HG03457 (cell line): ENCODE measurements at regions not wholly inside any gene's neighbourhood (a gene's known extent, or its start where the extent isn't known, plus 50 kb on each side); places are given as distances from the start of the nearest gene placed in this dataset.
"Not testable (repeated sequence)": the region's sequence is repeated elsewhere in the genome, so short reads cannot be mapped to it uniquely, and the experiment has no call there.

Source experiments
- ATAC-seq: cut with Tn5 transposase; IDR thresholded peaks from one replicate; pipeline ENCODE4 v1.9.1; 2021; ENCODE audit warnings: moderate number of reproducible peaks; ENCODE audit not compliant: unreplicated experiment

DNA sequence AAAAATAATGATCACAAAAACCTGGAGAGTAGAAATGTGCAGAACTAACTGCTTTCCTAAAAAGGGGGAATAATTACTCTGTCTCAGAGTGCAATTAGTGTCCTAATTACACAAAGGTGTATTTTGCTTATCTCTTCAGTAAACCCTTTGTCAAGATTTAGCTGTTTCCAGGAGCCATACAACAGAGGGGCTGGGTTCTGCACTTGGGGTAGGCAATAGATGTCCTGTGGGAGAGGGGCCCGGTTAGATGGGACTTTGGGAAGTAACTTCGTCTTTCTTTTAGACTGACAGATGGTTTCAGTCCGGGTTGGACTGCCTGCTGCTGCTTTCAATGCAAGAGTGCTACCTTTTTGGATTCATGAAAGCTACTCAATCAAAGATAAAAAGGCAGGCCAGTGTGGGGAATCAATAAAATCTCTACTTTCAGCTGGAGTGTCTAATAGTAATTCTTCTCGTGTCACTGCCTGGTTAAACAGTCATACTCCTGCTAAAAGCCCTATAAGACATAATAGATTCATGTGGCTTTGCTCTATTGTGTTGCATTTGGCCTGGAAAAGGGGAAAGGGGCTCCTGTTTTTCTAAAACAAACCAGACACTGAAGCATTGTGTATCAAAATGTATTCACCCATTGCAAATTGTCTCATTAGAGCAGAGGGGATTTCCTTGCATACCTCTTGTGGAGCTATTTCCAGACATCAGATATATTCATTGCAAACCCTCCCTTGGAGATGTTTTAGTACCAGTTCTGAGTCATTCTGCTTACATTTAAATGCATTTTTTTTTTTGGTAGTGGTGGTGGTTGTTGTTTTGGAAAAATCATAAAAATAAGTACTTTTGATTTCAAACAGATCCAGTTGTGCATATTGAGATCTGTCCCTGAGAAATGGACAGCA lies 83.3 kb upstream of the PCDH8 start:
- ATAC-seq: no peak

DNA sequence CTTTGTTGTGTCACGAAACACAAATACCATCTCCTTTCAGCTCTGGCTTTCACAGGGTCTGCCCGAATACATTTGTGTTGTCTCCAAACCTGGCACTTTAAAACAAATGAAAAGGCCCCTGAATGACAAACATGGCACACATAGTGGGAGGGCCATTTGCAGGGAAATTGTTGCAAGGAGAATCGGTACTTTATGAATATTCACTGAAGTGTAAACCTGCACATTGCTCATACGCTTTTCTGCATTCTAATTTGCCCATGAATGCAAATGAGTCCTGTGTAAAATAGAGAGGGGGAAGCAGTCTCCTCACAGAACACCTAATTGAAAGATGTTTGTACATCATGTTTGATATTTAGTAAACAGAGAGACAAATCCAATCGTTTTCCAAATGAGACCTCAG lies 82.7 kb upstream of the PCDH8 start:
- no peak for ATAC-seq

DNA sequence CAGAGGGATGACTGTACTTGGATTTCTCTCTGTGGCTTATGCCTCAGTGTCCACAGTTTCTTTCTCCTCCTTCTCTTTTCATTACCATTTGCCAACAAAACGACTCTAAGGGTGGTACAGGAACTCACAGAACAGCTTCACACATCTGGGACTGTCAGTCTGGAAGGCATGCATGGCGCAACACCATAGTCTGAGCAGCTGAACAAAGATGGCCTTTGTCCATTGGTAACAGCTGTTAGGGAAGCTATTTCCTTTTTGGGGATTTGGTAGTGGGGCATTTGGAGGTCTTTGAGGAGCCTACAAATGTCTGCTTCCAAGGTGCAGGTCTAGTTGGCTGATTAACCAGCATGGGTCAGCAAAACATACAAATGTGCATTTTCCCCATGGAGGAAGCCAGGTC lies 81.4 kb upstream of the PCDH8 start:
- ATAC-seq: no peak

DNA sequence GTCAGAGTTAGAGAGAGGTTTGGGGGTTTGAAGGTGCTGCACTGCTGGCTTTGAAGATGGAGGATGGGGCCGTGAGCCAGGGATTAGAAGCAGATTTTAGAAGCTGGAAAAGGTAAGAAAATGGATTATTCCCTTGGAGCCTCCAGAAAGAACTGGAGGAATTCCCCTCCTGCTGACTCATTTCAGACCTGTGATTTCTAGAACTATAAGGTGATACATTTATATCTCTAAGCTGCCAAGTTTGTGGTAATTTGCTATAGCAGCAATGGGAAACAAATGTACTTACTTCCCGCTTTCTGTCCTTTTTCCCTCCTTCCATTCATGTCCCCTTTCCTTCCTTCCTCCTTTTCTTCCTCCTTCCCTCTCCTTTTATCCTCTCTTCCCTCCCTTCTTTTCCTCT lies 78.5 kb upstream of the PCDH8 start:
- ATAC-seq: no peak

DNA sequence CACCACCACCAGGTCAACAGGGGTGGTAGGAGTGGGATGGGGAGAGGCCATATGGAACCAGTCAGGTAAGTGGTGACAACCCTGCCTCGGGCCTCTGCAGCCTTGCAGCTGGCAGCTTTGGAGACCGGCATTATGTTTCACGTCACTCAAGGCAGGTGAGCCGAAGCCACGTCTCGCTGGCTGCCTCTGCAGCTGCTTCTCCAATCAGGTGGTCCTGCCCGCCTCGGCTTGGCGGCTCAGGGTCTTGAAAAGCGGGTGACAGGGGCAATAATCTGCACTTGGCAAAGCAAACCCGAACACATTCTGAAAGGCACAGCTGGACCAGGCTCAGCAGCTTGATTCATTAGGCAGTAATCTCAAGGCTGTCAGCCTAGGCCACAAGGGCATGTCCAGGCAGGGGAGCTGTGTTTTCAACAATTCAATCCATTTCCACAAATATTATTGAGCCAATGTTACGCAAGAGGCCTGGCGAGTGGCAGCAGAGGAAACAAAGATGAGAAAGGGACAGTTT lies 77.4 kb upstream of the PCDH8 start:
- no peak for ATAC-seq

DNA sequence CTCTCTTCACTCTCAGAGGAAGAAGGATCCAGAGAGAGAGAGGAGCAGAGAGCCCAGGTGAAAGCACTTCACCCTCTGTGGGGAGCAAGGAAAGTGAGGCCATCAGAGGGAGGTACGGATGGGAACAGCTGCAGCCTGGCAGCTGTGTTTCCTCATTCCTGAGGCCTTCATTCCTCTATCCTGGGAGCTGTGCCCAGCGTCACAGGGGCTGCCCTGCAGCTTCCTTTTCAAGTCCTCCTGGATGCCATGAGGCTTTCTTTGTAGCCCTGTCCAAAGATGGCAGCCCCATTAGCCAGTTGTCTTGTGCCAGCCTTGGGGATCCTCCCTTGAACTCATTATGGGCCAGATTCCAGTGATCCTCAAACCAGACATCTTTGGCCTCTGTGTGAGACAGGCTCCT lies 76.8 kb upstream of the PCDH8 start:
- ATAC-seq: no peak

DNA sequence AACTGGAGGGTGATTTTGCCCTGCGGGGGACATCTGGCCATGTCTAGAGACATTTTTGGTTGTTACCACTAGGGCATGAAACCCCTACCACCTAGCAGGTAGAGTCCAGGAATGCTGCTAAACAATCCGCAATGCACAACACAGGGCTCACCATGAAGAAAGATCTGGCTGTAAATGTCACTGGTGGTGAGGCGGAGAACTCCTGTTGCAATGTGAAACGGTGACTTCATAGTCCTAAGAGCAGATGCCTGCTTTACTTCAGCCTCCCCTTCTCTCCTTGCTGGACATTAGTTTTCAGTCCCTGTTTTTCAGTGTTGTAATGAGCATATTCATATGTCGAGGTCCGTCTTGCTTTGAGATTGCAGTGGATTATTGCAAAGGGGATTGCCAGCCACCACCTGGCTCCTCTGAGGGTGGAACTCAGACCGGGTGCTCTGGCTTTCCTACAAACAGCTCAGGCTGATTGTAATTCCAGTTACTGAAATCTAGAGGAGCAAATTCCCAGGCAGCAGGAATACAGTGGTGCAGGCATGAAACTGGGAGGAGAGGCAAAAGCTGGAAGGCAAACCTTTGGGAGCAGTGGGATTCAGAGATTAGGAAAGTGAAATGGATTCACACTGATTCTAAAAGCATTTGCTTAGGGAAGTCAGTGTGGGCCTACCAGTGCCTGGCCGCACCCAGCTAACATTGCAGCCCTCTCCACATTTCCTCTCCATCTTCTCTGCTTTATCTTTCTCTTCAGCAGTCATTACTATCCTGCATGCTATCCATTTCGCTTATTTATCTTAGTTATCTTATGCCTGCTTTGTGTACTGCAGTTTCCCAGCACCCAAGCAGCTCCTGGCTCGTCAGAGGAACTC lies 76.1 kb upstream of the PCDH8 start:
- no peak for ATAC-seq

DNA sequence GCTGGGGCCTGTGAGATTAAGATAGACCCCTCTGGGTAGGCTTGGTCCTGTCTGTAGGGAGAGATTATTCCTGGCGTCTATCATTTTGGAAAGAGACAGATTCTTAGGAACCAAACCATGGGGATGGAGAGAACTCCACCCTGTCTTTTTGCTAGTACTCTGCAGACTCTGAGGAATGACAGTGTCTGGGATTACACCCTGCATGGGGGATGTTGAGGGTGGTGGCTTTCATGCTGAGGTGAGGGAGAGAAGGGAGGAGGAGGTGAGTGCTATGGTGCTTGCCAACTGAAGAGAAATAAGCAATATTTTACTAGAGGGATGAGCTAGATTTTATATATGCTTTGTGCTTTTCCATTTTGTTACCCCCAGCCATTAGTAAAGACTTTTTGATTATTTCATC lies 74.5 kb upstream of the PCDH8 start:
- ATAC-seq: no peak

DNA sequence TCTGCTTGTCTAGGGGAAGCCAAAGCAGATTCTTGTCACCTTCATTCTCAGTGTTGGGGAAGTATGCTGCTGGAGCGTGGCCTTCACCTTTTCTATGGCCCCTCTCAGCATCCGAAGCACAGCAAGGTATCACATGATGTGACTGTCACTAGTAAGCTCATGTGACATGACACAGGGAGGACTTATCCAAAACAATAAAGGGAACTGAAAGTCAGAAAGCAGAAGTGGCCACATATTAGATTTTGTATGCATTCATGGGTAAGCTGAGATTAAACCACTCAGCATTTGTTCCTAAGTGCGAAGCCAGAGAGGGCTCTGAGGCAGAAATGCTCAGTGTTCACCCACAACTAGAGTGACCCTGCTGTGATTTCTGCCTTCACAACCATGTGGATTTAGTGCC lies 72.8 kb upstream of the PCDH8 start:
- peak; percentile 94 for ATAC-seq

DNA sequence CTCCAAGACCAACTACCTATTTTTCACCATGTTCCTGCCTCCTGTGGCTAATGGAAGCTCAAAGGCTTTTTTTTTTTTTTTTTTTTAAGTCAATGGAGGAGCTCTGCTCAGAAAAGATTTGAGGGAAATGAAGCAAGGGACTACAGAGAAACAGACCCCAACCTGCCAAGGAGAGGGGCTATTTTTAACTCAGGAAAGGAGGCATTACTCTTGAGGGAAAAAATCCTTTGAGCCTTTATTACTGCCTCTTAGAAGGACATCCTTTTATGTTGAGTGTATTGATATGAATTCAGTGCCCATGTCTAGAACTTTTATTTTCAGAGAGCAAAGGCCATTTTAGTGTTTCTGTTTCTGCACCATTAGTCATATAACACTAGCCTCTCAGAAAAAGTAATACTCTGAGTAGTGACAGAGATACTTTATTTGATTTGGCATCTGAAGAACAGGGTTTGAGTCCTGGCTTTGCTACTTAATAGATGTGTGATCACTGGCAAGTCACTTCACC lies 68.1 kb upstream of the PCDH8 start:
- no peak for ATAC-seq

DNA sequence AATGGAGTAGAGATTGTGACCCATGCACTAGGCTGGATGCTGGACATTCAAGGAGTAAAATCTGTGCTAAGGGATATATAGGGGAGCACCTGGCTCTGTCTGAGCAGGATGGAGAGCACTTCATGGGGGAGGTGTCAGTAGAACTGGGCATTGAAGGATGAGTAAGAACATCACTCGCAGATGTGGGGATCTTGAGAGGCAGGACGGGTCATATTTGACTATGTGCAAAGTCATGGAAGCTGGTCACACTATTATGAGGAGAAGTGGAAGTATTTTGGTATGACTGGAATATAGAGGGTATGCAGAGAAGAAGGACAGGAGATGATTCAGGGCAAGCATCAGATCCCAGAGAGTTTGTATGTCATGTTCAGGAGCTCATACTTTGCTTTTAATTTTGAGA lies 62.9 kb upstream of the PCDH8 start:
- ATAC-seq: no peak

DNA sequence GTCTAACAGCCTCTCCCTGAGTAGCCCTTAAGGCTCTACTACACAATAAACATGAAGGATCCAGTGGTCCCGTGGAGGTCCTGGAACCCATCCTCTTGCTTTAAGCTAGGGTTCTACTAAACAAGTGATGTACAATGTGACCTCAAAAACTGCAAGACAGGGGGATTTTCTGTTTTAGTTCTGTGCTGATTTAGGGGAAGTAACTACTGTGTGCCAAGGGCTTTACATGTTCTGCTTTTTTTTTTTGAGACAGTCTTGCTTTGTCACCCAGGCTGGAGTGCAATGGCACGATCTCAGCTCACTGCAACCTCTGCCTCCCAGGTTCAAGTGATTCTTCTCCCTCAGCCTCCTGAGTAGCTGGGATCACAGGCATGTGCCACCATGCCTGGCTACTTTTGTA lies 61.9 kb upstream of the PCDH8 start:
- ATAC-seq: not testable (repeated sequence)

DNA sequence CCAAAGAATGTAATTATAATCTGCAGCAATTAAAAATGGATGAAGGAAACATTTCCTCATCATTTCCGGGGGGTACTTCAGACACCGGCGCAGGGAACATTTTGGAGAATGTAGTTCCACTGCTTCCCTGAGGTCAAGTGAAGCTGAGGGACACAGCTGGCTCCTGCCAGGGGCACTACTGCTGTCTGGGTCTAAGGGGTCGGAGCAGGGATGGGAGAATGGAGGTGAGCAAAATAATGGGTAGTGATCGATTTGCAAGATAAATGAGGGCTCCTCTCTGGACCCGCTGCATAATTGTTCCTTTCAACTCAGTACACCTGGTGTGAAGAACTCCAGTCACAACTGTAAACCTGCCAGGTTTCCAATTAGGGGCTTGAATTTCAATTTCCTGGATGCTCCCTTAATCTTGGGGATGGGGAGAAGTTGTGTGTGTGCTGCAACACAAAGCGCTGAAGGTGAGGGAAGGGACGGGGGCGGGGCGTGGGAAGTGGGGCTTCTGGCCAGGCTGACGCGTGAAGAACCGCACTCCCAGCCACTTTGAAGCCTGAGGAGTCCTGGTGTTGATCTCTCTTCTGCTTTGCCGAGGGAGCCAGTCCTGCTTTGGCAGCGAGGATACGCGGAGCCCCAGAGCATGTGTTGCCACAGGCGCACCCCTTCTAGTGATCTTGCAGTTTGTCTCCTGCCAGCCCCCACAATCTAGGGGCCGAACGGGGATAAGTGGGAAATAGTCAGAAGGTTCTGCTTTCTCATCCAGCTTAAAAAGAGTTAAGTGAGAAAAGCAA lies 57.9 kb upstream of the PCDH8 start:
- no peak for ATAC-seq

DNA sequence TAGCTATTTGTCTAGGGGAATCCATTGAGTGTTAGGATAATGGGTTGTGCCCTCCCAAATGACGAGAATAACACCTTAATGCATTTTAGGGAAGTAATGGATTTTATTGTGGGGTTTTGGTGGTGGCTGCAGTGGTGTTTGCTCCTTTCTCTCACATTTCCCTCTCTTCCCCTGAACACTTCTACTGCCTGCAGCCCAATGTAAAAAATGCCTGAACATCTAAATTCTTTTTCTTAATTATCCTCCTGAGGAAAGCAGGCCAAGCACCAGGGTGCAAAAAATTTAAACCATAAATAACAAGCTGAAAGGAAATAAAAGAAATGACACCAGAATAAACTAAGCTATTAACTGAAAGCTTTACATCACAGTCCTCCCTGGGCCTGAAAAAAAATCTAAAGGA lies 57.3 kb upstream of the PCDH8 start:
- ATAC-seq: no peak

DNA sequence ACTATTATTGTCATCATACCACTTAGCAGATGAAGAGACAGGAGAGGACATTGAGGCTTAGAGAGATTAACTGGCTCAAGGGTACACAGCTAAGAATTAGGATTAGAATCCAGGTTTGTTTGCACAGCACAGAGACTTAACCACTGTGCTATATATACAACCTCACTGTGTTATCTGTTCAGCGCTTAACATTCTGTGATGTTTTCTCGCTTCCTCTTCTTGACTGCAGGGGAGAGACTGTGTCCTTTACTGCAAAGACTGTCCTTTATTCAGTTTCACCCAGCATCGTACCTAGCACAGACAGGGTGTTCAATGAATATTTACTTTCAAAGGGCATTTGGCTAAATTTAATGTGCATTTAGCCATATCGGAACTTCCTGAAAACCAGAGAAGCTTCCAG lies 54.9 kb upstream of the PCDH8 start:
- no peak for ATAC-seq

DNA sequence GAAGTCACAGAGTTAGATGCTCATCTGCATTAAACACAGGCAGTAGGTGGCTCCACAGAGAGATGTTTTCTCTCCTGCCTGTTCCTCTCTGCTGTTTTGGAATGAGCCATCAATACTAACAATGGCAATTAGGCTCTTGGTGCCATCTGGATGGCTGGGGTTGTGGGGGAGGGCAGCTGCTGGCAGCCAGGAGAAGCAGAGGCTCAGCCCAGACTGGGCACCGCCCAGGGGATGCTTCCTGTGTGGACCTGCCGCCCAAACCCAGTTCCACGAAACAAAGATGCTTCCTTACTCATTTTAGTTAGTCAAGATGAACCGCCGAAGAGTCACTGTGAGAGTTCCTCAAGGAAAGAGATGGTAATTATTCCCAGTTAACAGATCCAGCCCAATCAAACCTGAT lies 50.8 kb upstream of the PCDH8 start:
- ATAC-seq: no peak
